HEK293 (cell line): ENCODE measurements at regions not wholly inside any gene's neighbourhood (a gene's known extent, or its start where the extent isn't known, plus 50 kb on each side); places are given as distances from the start of the nearest gene placed in this dataset.

ENCODE experiments used
- BCL11A ChIP-seq: fragments of 450-650 bp; formaldehyde crosslinking; IDR thresholded peaks from 2 replicates; pipeline ENCODE4 v1.5.1; 2016; ENCODE audit warnings: low read depth, missing biosample characterization, missing genetic modification characterization
- CTCF ChIP-seq: fragments of 450-650 bp; formaldehyde crosslinking; IDR thresholded peaks from 2 replicates; pipeline ENCODE4 v1.5.1; 2016; ENCODE audit warnings: missing biosample characterization, missing genetic modification characterization
- KLF16 ChIP-seq: fragments of 450-650 bp; formaldehyde crosslinking; IDR thresholded peaks from 2 replicates; pipeline ENCODE4 v1.5.1; 2017; ENCODE audit warnings: missing biosample characterization, missing genetic modification characterization
- SP2 ChIP-seq: fragments of 450-650 bp; formaldehyde crosslinking; IDR thresholded peaks from 2 replicates; pipeline ENCODE4 v1.5.1; 2016; ENCODE audit warnings: missing biosample characterization, missing genetic modification characterization
- TCF7L2 ChIP-seq: IDR thresholded peaks from 2 replicates; pipeline ENCODE4 v1.6.1; 2011; ENCODE audit warnings: low read depth, mild to moderate bottlenecking, inconsistent platforms, low read length, moderate library complexity, borderline replicate concordance
- YY1 ChIP-seq: fragments of 450-650 bp; formaldehyde crosslinking; IDR thresholded peaks from 2 replicates; pipeline ENCODE4 v1.5.1; 2018; ENCODE audit warnings: missing biosample characterization, missing genetic modification characterization
- ZBTB26 ChIP-seq: fragments of 450-650 bp; formaldehyde crosslinking; optimal IDR thresholded peaks from 2 replicates; pipeline ENCODE3; 2016; ENCODE audit warnings: missing biosample characterization, mild to moderate bottlenecking, missing genetic modification characterization
- ZBTB6 ChIP-seq: fragments of 450-650 bp; formaldehyde crosslinking; IDR thresholded peaks from 2 replicates; pipeline ENCODE4 v1.5.1; 2017; ENCODE audit warnings: missing biosample characterization, missing genetic modification characterization
- ZNF121 ChIP-seq: fragments of 450-650 bp; formaldehyde crosslinking; IDR thresholded peaks from 2 replicates; pipeline ENCODE4 v1.5.1; 2016; ENCODE audit warnings: missing biosample characterization, missing genetic modification characterization
- ZNF311 ChIP-seq: fragments of 450-650 bp; formaldehyde crosslinking; IDR thresholded peaks from 2 replicates; pipeline ENCODE4 v1.5.1; 2017; ENCODE audit warnings: missing biosample characterization, missing genetic modification characterization, borderline replicate concordance
- ZNF580 ChIP-seq: fragments of 450-650 bp; formaldehyde crosslinking; IDR thresholded peaks from 2 replicates; pipeline ENCODE4 v1.5.1; 2016; ENCODE audit warnings: missing biosample characterization, missing genetic modification characterization
- ZNF626 ChIP-seq: fragments of 450-650 bp; sonication (Bioruptor Pico); formaldehyde crosslinking; IDR thresholded peaks from 2 replicates; pipeline ENCODE4 v1.5.1; 2018; ENCODE audit warnings: missing biosample characterization, missing genetic modification characterization, inconsistent platforms

- TF ChIP-seq SP2 (tag by site-specific recombination) = no peak
- TF ChIP-seq ZNF580 (tag by site-specific recombination) = no peak
- TF ChIP-seq BCL11A (tag by site-specific recombination) = no peak
- no peak for TF ChIP-seq TCF7L2
- no peak for TF ChIP-seq KLF16 (tag by site-specific recombination)
- TF ChIP-seq ZNF311 = no peak
- no peak for TF ChIP-seq CTCF
- no peak for TF ChIP-seq ZNF626 (tag by site-specific recombination)
- no peak for TF ChIP-seq ZBTB6 (tag by site-specific recombination)
- TF ChIP-seq YY1 (tag by site-specific recombination) = no peak
- TF ChIP-seq ZNF121 (tag by site-specific recombination) = no peak
- TF ChIP-seq ZBTB26 (tag by site-specific recombination) = no peak
These were observed 56.4 kb upstream of the MGAT5 start for GRCh38 chr2:134197445-134197844.
